ENCODE measurements at regions not wholly inside any gene's neighbourhood (a gene's known extent, or its start where the extent isn't known, plus 50 kb on each side); places are given as distances from the start of the nearest gene placed in this dataset.

DNA sequence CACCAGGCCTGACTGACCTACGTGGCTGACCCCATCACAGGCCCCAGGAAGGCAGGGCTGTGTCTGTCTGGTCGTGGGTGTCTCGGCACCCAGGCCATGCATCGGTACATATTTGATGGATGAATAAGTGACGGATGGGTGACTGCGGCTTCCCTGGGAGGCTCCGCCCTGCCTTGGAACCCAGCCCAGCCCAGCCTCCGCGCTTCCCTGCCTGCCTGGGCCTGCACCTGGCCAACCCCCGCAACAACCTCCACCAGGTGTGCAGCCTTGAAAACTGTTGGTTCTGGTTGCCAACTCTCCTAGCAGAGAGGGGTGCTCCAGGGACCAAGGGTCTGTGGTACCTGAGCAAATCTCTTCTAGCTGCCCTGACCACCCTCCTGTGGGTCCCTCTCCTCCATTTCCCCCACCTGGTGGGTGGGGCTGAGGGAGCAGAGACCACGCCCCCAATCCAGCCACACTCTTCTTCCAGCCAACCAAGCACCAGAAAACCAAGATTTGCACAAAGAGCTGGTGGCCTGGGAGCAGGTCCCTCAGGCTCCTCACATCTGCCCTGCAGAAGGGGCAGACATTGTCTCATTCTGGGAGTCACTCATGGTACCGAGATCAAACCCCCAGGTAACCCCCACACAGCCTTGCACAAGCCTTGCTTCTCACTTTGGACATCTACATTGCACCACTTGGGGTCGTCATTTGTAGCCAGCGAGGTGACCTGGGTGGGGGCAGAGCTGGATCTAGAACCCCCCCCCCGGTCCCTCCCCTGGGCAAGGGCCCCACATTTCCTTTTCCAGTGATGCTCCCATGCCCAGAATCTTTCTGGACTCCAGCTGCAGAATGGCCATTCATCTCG, 100.6 kb upstream of the IER5L start:
- DNase-seq: peak; percentile 53
- no peaks in the 10 kb centered on the region for H3K79me2 ChIP-seq (ENCODE audit: low read length)
- no peaks in the 10 kb centered on the region for H3K9me3 ChIP-seq (replicated peaks; ENCODE audit: insufficient read depth, low read length)
- H2AFZ ChIP-seq (ENCODE audit: low read length): no peak overlapping the region
- H3K9me2 ChIP-seq (replicated peaks; ENCODE audit: insufficient read depth, low read length): no peaks in the 10 kb centered on the region
- peak overlapping the region; percentile 44; the same call in 1 of the 2 replicates for H3K27ac ChIP-seq (ENCODE audit: low read length)
- no peaks in the 10 kb centered on the region for H4K20me1 ChIP-seq (ENCODE audit: insufficient read depth, low read length)
- peaks cover 10% of the 10 kb centered on the region for H3K4me1 ChIP-seq (ENCODE audit: low read length)
- TF ChIP-seq CTCF (IDR thresholded peaks at IDR 0.05; ENCODE audit: low read length) (no peak), EZH2 (optimal IDR thresholded peaks at IDR 0.05; ENCODE audit: low read depth, low read length) (no peak), EZH2phosphoT487 (IDR thresholded peaks at IDR 0.05; ENCODE audit: low read length) (no peak)
- H3K9ac ChIP-seq (ENCODE audit: low read length): no peak overlapping the region
- H3K36me3 ChIP-seq (replicated peaks; ENCODE audit: insufficient read depth, low read length): no peaks in the 10 kb centered on the region
- H3K4me2 ChIP-seq (ENCODE audit: low read depth, low read length): peak overlapping the region; percentile 20
- no peaks in the 10 kb centered on the region for H3K27me3 ChIP-seq (replicated peaks; ENCODE audit: insufficient read depth, low read length)
- no peaks in the 10 kb centered on the region for H3F3A ChIP-seq (ENCODE audit: insufficient read depth, low read length)
- H3K4me3 ChIP-seq (ENCODE audit: low read length): no peak overlapping the region

DNA sequence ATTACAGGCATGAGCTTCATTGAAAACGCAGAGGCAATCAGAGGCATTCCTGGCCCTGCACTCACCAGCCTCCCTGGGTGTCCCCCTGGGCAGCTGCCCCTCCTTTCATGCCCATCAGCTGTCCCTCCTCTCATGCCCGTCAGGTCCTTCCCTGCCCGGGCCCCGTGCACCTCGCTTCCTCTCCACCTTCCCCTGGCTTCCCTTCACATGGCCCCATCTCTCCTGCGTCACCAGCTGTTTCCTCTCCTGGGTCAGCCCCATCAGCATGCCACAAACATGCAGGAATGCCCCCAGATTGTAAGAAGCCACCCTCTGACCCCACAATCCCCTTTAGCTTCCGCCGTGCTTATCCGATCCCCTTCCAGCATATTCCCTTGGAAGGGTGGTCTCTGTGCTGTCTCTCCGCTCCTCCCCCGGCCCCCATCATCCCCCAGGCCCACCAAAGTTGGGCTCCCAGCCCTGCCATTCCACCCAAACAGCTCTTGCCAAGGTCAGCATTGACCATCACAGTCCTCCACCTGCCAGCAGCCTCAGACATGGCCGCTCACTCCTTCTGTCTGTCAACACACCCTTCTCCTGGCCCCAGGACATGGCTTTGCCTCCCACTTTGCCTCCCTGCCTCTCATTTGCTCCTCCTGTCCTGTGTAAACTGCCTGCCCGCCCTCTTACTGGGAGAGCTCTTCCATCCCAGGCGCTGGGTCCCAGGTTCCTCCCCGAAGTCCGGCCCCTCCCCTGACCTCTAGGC, 98.6 kb upstream of the IER5L start:
- H3K27ac ChIP-seq (ENCODE audit: low read length): no peak overlapping the region
- H2AFZ ChIP-seq (ENCODE audit: low read length): no peak overlapping the region

DNA sequence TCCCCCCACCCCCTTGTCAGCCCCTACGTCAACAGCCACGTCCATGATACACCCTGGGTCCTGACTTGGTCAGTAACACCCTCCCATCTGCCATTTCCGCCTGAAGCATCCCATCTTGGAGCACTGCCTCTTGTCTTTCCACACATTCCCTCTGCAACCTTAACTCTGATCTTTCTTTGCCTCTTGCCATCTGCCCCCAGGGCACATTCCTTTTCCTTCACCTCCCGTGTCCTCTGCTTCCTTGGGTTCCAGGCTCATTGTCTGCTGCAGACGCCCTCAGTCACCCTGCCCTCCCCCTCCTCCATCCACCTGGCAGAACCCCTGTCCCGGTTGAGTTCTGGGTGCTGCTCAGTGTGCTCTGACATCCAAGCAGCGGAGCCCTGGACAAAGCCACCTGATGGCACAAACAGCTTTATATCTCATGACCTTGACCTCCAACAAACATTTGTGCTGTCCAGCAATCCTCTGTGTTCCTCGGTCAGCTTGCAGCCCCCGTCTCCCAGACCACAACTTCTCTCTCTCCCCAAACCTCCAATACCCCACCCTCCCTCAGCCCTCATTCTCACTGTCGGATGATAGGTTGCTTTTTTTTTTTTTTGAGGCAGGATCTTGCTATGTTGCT, 97.7 kb upstream of the IER5L start:
- Histone ChIP-seq H3K9me3 (replicated peaks; ENCODE audit: insufficient read depth, low read length) (no peaks in the 10 kb centered on the region), H3K9me2 (replicated peaks; ENCODE audit: insufficient read depth, low read length) (no peaks in the 10 kb centered on the region), H3K4me1 (ENCODE audit: low read length) (peaks cover 30% of the 10 kb centered on the region), H3K79me2 (ENCODE audit: low read length) (no peaks in the 10 kb centered on the region), H4K20me1 (ENCODE audit: insufficient read depth, low read length) (no peaks in the 10 kb centered on the region), H3K9ac (ENCODE audit: low read length) (no peak overlapping the region), H3K4me3 (ENCODE audit: low read length) (no peak overlapping the region), H3K4me2 (ENCODE audit: low read depth, low read length) (no peak overlapping the region), H3K27me3 (replicated peaks; ENCODE audit: insufficient read depth, low read length) (no peaks in the 10 kb centered on the region), H3K27ac (ENCODE audit: low read length) (no peak overlapping the region), H3F3A (ENCODE audit: insufficient read depth, low read length) (peaks cover 12% of the 10 kb centered on the region), H2AFZ (ENCODE audit: low read length) (no peak overlapping the region), H3K36me3 (replicated peaks; ENCODE audit: insufficient read depth, low read length) (no peaks in the 10 kb centered on the region)
- TF ChIP-seq EZH2phosphoT487 (IDR thresholded peaks at IDR 0.05; ENCODE audit: low read length): no peak
- TF ChIP-seq EZH2 (optimal IDR thresholded peaks at IDR 0.05; ENCODE audit: low read depth, low read length): no peak
- no peak for TF ChIP-seq CTCF (IDR thresholded peaks at IDR 0.05; ENCODE audit: low read length)
- DNase-seq: no peak

More for the DNA sequence above, 98.6 kb upstream of the IER5L start:
- H3K36me3 ChIP-seq (replicated peaks; ENCODE audit: insufficient read depth, low read length): no peaks in the 10 kb centered on the region
- no peak overlapping the region for H3K4me3 ChIP-seq (ENCODE audit: low read length)
- no peaks in the 10 kb centered on the region for H3K27me3 ChIP-seq (replicated peaks; ENCODE audit: insufficient read depth, low read length)
- peaks cover 3% of the 10 kb centered on the region for H3F3A ChIP-seq (ENCODE audit: insufficient read depth, low read length)
- no peaks in the 10 kb centered on the region for H4K20me1 ChIP-seq (ENCODE audit: insufficient read depth, low read length)
- peaks cover 22% of the 10 kb centered on the region for H3K4me1 ChIP-seq (ENCODE audit: low read length)
- no peak for TF ChIP-seq CTCF (IDR thresholded peaks at IDR 0.05; ENCODE audit: low read length)
- TF ChIP-seq EZH2 (optimal IDR thresholded peaks at IDR 0.05; ENCODE audit: low read depth, low read length): no peak
- TF ChIP-seq EZH2phosphoT487 (IDR thresholded peaks at IDR 0.05; ENCODE audit: low read length): no peak
- no peaks in the 10 kb centered on the region for H3K9me2 ChIP-seq (replicated peaks; ENCODE audit: insufficient read depth, low read length)
- DNase-seq: no peak
- no peaks in the 10 kb centered on the region for H3K79me2 ChIP-seq (ENCODE audit: low read length)
- H3K4me2 ChIP-seq (ENCODE audit: low read depth, low read length): no peak overlapping the region
- H3K9ac ChIP-seq (ENCODE audit: low read length): no peak overlapping the region
- H3K9me3 ChIP-seq (replicated peaks; ENCODE audit: insufficient read depth, low read length): no peaks in the 10 kb centered on the region

Measured in MM.1S (cell line).